K562 (cell line): ENCODE measurements at regions not wholly inside any gene's neighbourhood (a gene's known extent, or its start where the extent isn't known, plus 50 kb on each side); places are given as distances from the start of the nearest gene placed in this dataset.

Source experiments
- CBX5 ChIP-seq: IDR thresholded peaks from 2 replicates; pipeline ENCODE4 v1.6.1; 2014; ENCODE audit warnings: low read depth, borderline replicate concordance
- CTCF ChIP-seq, 3 experiments: IDR thresholded peaks in 2 of 3; conservative IDR thresholded peaks in 1 of 3; 2 replicates each; pipeline ENCODE4 v1.5.1; 2011 to 2012; ENCODE audit warnings: low read length in 3 of 3, mild to moderate bottlenecking in 3 of 3, control low read depth in 2 of 3, improper control_type of control experiment in 1 of 3, inconsistent platforms in 1 of 3, low read depth in 1 of 3, mixed read lengths in 1 of 3, moderate library complexity in 1 of 3; ENCODE audit not compliant: insufficient read depth in 2 of 3
- EP300 ChIP-seq: IDR thresholded peaks from 2 replicates; pipeline ENCODE4 v1.6.1; 2012; ENCODE audit warnings: low read length, improper control_type of control experiment
- FOSL1 ChIP-seq: fragments of 200-800 bp; sonication (Bioruptor generic); conservative IDR thresholded peaks from 2 replicates; pipeline ENCODE4 v1.6.1; 2016; ENCODE audit warnings: missing genetic modification characterization, missing compliant biosample characterization
- GMEB1 ChIP-seq: fragments of 250-450 bp; sonication (Bioruptor Pico); IDR thresholded peaks from 2 replicates; pipeline ENCODE4 v1.4.0; 2020; ENCODE audit warnings: mild to moderate bottlenecking
- HNRNPLL ChIP-seq: fragments of 200-400 bp; formaldehyde crosslinking; IDR thresholded peaks from 2 replicates; pipeline ENCODE4 v1.6.1; 2017; ENCODE audit warnings: low read length, low read depth, mild to moderate bottlenecking; ENCODE audit not compliant: poor library complexity, severe bottlenecking
- NFIC ChIP-seq: fragments of 450-650 bp; IDR thresholded peaks from 2 replicates; pipeline ENCODE4 v1.6.1; 2017; ENCODE audit warnings: mild to moderate bottlenecking, inconsistent platforms
- NR2C2 ChIP-seq, 2 experiments: fragments of 200-800 bp in 1 of 2; sonication (Bioruptor generic) in 1 of 2; sonication (generic) in 1 of 2; formaldehyde crosslinking in 1 of 2; IDR thresholded peaks; 2 replicates each; pipeline versions ENCODE4 v1.6.1 to v1.8.0; 2016 to 2022; ENCODE audit warnings: mild to moderate bottlenecking in 1 of 2, missing compliant biosample characterization in 1 of 2, missing genetic modification characterization in 1 of 2, missing genetic modification reagents in 1 of 2
- RFX5 ChIP-seq: IDR thresholded peaks from 2 replicates; pipeline ENCODE4 v1.6.1; 2011; ENCODE audit warnings: low read depth, mild to moderate bottlenecking, improper control_type of control experiment, low read length

DNA sequence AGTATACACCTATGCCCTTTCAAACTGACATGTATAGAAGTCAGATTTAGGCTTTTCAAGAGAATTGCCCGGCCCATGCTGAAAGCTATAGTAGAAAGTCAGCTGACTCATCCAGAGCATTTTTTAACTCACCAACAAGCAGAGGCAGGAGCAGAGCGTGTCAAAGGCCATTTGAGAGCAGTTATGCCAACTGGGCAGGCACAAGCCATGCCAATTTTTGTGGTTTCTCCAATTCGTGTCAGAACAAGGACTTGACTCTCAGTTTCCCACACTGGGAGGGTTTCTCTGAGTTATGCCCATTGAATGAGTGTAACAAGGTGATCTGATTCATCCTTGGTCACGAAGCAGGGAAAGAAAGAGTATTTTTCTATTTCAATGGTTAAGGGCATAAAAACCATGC is 403.3 kb upstream of the THBS1 start:
- TF ChIP-seq HNRNPLL = no peak
- no peak for TF ChIP-seq EP300
- TF ChIP-seq CBX5 = no peak
- no peak for TF ChIP-seq FOSL1 (tag)
- no peak for TF ChIP-seq CTCF (IDR thresholded peaks at IDR 0.05 in 2 of 3, conservative IDR thresholded peaks at IDR 0.05 in 1 of 3; ENCODE audit: insufficient read depth in 2 of 3, low read depth in 1 of 3, low read length in 3 of 3)
- no peak for TF ChIP-seq NFIC
- TF ChIP-seq GMEB1 (CRISPR knock-in tag) = no peak
- TF ChIP-seq NR2C2 (CRISPR knock-in tag; IDR thresholded peaks at IDR 0.05) = no peak
- no peak for TF ChIP-seq NR2C2 (tag; IDR thresholded peaks at IDR 0.05)
- TF ChIP-seq RFX5 = no peak
